ENCODE measurements at regions not wholly inside any gene's neighbourhood (a gene's known extent, or its start where the extent isn't known, plus 50 kb on each side); places are given as distances from the start of the nearest gene placed in this dataset.

DNA sequence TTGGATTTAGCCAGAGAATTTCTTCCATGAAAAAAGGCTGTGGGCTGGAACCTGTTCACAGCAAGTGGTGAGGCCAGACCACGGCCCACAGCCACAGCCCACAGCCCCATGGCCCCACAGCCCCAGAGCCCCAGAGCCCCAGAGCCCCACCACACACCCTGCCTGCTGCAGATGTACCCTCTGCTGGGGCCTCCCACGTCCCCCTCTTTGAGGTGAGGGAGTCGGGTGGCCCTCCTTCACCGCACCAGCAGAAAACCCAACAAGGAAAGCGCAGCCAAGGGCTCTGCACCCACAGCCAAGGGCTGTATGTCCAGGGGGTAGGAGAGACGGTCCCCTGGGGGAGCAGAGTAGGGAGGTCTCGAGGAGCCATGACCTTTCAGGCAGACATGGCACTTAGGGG, 327.5 kb upstream of the DIO3 start:
- no peak for DNase-seq

GRCh38 chr14:101234244-101234937, 326.9 kb upstream of the DIO3 start:
- DNase-seq = no peak

DNA sequence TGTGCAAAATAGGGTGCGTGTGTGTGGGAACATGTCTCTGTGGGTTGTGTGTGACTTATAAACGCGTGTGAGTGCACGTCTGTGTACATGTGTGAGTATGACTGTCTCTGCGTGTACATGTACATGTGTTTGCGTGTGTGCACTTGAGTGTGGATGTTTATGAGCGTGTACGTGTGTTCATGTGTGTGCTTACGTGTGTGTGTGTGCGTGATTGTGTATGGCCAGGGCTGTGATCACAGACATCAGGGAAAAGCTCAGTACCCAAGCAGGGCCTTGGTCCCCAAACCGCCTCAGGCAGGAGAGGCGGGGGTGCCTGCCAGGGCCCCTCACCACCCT, 326.3 kb upstream of the DIO3 start:
- DNase-seq = no peak

DNA sequence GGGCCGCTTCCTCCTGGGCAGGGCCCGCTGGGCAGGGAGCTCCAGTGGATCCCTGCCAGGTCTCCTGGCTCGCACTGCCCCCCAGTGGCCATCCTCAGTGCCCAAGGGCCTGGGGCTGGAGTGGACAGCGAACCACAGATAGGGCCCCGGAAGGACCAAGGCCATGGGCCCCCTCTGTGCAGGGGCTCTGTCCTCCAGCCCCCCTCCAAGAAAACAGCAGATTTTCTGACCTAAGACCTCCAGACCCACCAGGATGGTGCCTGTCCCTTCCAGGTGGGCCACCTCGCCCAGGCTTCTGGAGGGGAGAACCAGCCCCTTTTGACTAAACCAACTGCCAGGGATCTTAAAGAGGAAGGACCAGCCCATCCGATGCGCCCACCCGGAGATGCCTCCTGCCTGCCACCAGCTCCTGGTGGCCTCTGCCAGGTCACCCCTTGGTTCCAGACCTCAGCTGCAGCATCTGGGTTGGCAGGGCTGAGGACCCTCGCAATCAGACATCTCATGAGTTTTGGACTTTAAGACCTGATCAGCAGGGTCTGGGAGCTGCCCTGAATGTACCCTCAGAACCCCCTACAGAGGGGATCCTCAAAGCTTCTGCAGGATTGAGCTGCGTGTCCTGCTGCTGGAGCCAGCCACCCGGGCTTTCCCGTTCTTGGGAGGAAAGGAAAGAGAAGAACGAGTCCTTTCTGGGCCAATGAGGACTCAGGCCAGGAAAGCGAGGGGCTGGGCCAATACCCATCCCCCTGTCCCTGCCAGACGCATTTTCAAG, 325.8 kb upstream of the DIO3 start:
- no peak for DNase-seq

DNA sequence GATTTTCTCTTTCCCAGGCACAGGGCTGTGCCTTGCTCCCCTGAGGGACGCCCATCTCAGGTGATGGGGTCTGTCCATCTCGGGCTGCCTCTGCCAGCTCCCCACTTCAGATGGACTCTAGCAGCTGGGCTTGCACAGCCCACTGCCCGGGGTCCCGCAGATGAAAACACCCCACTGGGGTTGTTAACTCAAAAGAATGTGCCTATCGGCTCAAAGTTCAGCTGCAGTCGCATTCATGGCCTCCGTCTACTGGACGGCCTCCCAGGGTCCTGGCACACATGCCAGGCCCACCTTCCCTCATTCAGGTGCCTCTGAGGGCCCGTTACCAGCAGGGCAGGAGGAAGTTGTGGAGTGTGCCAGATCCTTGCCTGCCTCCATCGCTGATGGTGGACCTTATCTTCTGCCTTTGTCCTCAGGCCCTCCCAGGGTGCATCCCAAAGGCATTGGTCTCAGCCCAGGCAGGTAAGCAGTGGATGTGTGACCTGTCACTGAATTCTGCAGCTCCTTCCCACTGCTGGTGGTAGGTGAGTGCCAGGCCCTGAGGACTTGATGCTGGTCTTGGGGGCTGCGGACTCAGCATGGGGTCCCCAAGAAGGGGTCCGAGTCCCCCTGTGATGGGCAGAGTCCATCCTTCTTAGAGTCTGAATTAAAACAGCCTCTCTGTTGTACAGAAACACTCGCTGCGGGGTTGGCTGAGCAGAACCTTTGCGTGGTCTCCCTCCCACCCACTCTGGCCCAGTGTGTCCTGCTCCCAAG, 324.6 kb upstream of the DIO3 start:
- DNase-seq = no peak

DNA sequence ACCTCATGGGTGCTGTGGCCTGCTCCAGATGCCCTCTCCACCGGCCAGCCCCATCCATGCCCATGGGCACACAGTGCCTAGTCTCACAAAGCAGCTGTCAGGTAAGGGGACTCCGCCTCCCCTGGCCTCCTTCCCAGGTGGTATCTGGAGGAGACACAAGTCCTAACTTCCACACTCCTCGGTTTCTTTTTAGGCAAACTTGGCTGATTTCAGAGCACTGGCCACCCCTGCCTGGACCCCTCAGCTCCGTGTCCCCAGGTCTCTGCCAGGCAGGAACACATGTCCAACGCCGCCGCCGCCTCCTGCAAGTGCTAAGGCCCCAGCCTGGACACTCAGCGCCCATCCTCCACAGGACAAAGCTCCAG, 324.1 kb upstream of the DIO3 start:
- no peak for DNase-seq

- DNase-seq = no peak
Observed at GRCh38 chr14:101239065-101239464, 322.2 kb upstream of the DIO3 start.

- DNase-seq = no peak
Observed at GRCh38 chr14:101241147-101241546, 320.1 kb upstream of the DIO3 start.

DNA sequence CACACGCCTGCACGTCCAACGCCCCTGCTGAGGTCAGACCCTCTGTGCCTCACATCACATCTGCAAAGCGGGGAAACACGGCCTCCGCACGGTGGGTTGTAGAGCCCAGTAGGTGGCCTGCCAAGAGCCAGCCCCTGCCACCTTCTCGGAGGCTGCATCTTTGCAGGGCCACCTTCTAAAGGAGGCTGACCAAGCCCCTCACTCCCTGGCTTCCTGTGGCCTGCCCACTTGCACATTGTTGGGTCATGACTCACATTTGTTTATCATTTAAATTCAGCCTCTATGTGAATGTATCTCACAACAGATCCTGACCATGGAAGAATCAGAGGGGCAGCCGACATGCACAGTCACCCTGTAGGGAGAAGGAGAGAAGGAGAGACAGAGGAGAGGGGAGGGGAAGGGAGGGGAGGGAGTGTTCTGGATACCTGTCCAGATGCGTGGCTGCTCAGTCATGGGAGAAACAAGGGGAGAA, 319.5 kb upstream of the DIO3 start:
- no peak for DNase-seq

DNA sequence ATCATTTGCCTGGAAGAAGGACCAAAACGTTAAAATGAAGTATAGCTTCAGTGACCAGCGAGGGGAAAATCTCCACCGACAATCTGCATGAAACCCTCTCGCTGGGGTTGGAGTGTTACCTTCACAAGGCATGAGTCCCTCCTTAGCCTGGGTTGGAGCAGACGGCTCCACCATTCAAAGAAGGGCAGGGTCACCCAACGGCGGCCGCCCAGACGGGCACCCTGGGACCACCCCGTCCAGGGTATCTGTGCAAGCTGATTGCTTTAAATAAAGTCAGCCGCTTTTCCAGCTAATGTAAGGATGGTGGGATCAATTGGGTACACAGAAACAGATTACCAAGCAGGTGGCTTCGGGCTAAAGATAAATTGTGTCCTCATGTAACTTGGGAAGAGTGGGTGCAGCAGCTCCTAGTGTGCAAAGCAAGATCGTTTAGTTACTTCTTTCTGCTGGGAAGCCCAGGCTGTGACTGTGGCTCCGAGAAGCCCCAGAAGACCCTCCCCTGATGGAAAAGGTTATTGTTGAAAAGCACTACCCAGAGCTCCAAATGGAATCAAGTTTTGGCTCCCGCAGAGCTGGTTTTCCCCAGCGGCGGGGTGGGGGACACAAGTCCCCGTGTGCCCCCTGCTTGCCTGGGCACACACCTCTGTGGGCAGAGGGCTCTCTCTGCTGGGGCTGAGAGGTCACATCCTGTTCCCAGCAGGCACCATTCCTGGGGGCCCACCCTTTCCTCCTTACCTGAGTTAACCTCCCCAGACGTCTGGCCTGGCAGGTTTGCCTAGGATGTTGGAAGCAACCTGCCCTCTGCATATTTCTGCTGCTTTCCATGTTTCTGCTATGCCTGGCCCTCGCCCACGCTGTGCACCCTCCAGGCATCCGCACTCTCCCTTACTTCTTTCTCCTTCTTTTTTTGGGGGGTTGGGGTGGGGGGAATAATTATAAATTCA, 318.6 kb upstream of the DIO3 start:
- no peak for DNase-seq

GRCh38 chr14:101243587-101244338, 317.5 kb upstream of the DIO3 start:
- no peak for DNase-seq

DNA sequence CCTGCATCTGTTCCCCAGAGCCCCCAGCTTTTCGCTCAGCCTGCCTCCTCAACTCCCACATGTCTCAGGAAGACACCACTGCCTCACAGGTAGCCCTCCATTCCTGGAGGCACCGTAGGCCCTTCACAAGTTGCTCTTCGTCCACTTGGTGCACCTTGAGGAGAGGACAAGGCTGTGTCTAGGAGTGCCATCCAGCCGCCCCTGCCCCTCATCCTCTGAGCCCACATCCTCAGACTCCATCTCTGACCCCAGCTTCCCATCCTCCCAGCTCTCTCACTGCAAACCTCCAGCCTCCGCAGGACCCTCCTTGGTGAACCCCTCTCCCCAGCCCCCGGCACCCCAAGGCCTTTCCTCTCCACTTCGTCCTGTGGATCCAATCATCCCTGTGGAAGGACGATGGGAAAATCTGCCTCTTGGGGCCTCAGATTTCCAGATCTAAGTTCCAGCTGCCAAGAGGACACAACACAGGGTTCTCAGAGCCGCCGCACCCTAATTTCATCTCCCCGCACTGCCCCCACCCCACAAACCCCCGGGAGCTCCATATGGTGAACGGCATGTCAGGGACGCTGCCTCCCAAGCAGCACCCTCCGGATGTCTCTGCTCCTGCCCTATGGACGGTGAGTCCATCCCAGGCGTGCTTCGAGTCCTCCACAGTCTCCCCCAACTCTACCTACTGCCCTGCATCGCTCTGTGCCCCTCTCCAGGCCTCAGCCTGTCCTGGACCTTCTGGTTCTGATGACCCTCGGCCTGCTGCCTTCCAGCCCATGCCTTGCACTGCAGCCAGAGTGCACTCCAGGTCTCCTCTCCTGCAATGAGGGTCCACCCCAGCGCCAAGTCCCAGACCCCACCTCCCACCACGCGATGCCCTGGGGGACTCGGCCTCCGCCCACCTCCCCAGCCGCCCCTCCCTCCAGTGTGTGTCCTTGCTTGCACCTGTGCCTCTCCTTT, 314.1 kb upstream of the DIO3 start:
- no peak for DNase-seq

GRCh38 chr14:101247842-101248725, 313.2 kb upstream of the DIO3 start:
- no peak for DNase-seq

DNA sequence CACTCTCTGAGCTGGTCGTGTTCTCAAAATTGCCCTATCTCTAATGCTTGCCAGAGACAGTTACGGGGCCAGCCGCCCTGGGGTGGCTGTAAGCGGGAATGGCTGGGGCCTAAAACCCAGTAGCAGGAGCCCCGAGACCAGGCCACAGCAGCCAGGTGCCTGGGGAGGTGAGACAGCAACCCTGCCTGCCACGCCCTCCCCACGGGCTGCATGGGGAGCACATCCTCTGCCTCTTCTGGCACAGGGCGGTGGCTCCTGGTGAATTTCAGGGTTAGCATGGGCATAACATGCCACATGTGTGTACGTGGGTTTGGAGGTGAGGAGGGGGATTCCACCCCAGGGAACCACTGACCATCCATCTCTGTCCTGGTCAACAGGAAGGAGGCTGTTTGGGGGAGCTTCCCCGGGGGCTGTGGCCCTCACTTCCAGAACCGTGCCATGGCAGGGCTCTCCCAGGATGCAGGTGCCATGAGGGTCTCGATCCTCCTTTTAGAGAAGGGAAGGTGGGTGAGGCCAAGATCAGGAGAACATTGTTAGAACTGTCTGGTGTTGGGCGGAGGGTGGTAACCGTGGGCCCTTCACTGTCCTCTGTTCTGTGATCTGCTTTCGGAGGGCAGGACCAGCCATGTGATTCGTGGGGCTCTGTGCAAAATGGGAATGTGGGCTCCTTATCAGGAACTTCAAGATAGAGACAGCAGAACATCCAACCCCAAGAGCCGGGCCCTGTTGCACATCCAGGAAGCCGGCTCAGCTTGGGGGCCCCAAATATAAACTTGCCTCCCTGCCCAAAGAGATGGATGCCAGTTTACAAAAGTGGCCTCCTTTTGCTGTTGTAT, 312.2 kb upstream of the DIO3 start:
- DNase-seq = no peak

DNA sequence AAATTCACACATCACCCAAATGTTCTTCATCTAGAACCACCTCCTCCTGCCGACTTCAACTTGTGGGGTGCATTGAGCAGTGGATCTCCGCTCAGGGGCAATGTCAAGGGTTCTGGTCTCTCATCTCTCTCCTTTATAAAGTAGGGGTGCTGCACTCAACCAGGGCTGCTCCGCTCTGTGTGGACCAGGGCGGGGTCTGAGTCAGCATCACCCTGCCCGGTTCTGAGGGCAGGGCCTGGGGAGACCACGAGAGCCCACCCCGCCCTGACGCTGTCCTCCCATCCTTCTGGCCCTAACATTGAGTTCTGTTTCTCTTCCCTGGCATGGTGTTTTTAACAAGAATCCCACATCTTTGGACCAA, 311.6 kb upstream of the DIO3 start:
- no peak for DNase-seq

GRCh38 chr14:101250336-101250947, 310.9 kb upstream of the DIO3 start:
- no peak for DNase-seq

- no peak for DNase-seq
Observed at GRCh38 chr14:101250948-101251811, 310.1 kb upstream of the DIO3 start.
